Activated naive CD4-positive, alpha-beta T cell treated with Interleukin-2 at 50 U/mL for 16 hours (primary cell): ENCODE measurements at regions not wholly inside any gene's neighbourhood (a gene's known extent, or its start where the extent isn't known, plus 50 kb on each side); places are given as distances from the start of the nearest gene placed in this dataset.
"Not testable (repeated sequence)": the region's sequence is repeated elsewhere in the genome, so short reads cannot be mapped to it uniquely, and the experiment has no call there.

Source experiments
- DNase-seq: peaks from one replicate; pipeline ENCODE4 v3.0.0-alpha.2; 2020

DNA sequence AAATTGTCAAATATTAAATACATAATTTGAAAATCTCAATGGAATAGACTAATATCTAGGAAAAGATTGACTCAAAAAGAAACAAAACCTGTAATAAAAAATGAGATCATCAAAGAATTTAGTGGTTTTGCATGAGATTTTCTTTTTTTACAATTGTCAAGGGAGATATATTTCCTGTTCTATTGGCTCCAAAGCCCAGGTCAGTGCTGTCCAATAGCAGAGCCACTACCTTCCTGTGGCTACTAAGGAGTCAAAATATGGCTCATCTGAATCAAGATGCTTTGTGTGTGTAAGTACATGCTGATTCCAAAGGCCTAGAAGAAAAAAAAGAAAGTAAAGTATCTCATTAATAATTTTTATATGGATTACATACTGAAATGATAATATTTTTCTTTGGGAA lies 191.9 kb downstream of the C7orf25 start:
- no peak for DNase-seq

DNA sequence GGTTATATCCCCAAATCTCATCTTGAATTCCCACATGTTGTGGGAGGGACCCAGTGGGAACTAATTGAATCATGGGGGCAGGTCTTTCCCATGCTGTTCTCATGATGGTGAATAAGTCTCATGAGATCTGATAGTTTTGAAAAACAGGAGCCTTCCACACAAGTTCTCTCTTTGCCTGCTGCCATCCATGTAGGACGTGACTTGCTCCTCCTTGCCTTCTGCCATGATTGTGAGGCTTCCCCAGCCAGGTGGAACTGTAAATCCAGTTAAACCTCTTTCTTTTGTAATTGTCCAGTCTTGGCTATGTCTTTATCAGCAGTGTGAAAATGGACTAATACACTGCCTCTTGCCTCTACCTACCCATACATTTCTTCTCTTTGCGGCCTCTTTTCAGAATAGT lies 193.4 kb downstream of the C7orf25 start:
- not testable (repeated sequence) for DNase-seq

DNA sequence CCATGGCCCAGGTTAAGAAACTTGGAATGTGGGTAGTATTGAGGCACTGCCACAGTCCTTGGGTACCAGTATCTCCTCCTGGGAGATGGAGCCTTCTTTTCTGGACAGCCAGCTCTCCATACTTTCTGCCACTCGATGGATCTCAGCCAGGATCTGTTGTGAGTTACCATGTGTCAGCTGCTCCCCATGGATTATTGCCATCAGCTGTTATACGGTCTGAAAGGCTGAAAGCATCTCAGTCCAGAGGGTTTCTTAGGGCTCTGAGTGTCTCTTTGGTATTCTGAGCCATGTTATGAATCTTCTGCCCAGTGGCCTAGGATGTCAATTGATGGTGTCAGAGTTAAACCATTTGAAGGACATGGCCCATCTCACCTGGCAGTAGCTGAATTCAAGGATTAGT lies 197.5 kb downstream of the C7orf25 start:
- DNase-seq: no peak

DNA sequence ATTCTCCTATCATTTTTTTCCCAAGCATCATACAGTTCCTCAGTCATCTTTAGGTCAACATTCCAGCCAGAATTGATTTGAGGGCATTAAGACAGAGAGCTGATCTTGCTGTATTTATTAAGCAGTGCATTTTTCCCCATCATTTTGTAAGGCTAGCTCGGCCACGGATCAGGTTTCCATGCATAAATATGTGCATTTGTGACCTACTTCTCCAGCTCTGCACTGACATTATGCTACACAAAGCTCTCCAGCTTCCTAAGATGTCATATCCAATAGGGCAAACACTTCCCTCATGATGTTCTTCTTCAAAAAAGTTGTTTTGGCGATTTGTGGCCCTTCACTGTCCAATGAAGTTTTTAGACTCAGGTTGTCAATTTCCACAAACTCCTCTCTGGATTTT lies 202.6 kb downstream of the C7orf25 start:
- no peak for DNase-seq

DNA sequence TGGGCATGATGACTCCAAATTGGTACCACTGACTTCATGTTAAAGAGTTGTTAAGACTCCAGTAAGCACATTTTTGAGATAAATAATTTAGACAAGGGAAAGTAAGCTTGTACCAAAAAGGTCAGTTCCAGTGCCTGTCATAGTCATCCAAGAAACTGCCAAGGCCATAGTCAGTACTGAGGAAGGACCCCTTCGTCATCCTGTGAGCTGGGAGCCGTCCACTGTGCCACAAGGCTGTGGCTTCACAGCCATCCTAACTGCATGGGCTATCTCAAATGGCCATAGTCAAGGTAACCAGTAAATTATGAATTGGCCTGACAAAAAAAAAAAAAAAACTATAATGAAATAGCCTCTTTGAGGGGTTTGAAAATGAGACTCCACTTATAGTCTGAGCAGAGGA lies 207.2 kb downstream of the C7orf25 start:
- no peak for DNase-seq

DNA sequence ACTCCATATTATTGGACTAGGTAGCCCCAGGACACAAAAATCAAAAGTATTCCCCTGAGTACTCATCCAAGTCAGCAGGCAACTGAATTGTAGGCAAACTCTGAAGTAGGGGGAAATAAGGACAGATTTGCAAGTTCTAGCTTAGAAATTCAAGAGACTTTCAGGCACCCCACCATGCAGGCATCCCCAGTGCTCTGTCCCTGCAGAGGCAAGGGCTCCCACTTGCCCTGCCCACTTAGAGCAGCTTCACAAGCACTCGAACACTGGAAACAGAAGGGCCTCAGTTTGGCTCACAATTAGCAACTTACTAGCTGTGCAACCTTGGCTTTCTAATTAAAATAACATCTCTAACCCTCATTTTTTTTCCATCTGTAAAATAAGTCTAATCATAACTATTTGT lies 209.2 kb downstream of the C7orf25 start:
- DNase-seq: no peak

DNA sequence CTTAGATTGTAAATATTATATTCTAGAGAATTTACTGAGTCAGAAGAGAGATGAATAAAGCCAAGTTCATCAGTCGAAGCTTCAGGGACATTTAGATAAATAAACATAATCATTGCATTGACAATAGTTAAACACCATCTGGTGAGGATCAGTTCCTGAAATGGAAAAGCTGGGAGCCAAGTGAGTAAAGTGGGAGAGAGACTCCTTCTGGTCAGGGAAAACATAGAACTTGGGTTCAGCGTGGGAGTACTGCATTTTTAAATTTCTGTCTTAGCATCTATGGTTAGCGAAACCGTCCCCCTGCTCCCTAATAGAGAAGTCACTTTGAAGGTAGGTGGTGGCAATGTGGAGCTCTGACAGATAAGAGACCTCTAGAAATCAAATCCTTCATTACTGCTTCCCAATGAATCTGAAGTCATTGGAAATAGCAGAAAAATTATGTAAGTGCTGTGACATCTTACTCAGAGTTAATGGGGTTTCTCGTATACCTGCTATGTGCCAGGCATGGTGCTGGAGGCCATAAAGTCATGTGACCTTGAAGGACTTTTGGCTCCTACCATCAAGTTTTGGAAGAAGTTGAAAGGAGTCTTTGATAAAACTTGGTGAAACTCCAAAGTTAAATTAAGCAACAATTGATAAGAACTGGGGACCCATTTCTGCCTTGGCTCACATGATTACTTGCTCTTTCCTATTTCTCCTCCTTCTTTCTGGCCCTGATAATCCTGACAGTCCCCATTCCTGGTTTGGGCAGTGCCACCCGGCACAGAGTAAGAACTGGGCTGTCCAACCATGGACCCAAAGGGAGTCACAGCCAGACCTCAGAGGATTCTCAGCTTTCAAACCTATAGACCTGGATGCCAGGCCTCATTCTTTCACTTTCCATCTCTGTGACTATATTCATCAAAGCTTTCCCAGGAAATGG lies 211.2 kb downstream of the C7orf25 start:
- DNase-seq: no peak

DNA sequence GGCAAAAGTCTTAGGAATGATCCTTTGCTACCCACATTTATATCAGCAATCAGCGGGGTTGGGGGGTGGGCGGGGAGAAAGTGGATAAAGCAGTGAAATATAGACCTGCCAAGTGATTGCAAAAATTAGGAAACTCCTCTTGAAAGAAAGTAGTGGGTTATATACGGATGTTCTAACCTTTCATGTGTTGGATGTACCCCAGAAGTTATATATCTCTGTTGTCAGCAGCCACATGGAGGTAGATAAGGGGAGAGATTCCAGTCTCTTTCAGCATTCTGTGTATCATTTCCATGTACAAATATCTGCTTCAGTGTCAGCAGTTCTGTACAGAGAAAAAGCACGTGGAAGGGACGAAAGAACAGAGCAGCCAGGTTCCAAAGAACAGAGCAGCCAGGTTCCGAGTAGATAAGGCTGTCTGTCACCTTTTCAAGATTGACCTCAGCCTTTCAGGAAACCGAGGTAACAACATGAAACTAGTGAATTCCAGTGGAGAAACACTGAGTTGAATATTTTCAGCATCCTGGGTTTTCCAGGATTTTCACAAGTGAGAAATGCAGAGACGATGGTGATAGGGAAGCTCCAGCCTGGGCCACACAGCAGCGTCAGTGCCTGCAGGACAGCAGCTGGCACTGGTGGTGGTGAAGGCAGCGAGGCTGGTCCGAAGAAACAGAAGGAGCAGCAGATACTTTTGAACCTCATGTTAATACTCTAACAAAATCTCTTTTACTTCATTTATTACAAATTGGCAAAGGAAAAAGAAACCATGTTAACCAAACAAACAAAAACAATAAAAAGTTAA lies 212.3 kb downstream of the C7orf25 start:
- no peak for DNase-seq

DNA sequence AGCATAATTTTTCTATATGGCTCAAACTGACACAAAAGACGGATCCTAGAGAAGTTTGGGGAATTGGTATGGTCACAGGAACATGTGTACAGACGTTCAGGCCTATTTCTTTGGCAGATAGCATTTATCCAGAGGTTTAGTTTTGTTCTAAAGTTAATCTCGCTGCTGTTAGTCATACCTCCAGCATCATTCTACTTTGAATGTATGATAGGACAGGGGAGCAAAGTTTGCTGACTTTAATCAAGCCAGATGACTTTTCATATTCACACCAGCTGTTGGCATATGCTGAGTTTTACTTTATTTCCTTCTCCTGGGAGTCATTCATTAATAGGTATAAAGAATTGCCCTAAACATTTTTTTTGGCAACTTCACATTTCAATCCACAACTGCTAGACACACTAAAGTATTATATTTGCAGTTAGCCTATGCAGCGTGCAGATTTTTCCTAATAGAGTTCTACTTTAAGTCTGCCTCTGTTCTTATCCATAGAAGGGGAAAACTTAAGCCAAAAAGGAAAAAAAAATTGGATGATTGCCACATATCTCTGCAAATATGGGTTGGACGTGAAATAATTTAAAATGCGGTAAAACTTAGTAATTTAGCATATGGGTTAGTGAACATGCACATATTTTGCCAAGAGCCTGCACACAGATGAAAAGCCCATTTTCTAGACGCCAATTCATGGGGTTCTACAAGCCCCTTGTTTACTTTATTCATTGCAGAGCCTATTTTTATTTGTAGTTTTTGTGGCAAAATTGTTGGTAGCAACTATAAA lies 213.1 kb downstream of the C7orf25 start:
- DNase-seq: no peak

DNA sequence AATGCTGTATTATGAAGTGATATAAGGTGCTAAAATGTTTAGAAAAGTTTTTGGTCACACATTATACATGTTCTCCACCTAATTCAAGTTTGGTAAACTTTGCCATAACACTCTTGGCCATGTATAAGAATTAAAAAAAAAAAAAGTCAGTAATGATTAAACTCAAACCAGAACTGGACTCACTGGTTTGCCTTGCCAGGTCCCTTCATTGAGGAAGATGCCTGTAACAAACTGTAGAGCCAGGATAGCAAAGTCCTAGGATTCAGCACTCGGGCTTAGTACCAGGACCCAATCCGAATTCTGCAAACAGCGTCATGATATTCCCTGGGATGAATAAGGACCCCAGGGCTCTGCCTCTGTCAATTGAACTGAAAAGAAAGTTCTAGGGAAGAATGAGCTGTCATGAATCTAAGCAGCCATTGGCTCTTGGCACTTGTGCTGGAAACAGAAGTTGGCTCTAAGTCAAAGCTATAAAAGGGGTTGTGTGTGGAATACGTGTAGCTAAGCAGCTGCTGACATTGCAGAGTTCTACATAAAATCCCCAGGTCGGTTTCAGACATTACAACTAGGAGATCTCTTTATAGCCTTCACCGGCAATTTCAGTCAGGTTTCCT lies 216.9 kb downstream of the C7orf25 start:
- DNase-seq: no peak

DNA sequence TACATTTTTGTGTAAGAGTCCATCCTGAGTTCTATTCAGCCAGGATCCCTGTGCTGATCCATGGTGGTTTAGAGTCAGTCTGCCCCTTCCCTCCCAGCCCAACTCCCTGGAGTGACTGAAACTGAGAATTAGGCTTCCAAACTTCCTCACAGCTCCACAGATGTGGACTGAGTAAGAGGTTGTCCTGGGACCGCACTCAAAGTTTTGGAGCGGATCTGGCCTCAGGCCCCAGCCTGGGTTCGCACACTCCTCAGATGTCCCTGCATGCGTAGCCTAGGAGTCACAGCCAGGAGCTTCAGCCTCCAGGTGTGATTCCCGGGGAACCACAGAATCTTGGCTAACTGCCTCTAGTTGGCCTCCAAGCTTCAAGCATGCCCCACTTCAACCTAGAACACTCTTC lies 218.1 kb downstream of the C7orf25 start:
- DNase-seq: no peak

DNA sequence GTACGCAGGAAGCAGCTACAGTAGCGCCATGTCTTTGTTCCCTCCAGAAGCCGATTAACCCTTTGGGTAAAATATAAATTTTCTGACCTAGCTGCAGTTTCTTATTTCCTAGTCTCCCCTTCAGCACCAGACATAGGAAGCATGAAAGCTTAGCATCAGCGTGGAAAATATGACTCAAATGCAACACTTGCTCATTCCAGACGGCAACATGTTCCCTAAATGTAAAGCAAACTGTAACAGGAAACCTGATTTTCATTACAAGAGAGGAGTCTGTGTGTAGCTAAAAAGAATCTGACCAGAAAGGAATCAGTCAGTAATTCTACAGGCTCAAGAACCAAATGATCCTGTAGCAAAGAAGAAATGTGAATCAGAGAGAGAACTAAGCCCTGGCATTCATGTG lies 219.2 kb downstream of the C7orf25 start:
- DNase-seq: no peak

DNA sequence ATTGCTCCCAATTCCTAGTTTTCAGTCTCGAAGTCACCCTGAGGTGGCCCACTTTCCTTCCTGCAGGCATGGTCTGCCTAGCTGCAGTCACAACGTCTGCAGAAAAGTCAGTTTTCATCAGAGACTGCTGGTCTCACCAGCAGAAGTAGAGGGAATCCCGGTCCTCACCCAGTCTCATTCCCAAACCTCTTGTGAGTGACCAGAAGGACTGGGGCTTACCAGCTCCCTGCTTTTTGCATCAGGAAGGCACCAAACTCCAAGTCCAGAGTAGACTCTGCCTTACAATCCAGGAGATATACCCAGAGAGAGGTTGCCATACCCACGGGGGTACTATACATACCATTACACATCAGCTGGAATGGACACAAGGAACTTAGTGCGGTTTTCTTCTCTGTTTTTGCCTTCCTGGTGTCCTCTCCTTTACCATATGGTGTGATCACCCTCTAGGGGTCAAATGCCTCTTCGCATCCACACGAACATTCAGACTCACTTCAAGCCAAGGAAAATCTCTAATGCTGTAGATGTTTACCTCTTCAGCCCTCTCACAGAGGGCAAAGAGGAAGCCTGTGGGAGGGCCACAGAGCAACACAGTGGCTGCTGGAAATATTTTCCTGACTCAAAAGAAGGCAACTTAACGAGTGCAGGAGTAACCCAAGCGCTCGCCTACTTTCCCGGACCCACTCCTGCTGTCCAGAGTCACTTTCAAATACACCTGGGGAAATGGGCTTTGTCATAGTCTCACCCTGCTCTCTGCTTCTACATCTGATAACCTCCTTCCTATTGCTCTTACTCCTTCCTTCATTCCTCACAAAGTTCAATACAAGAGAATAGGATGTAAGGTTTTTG lies 220.9 kb downstream of the C7orf25 start:
- DNase-seq: no peak

DNA sequence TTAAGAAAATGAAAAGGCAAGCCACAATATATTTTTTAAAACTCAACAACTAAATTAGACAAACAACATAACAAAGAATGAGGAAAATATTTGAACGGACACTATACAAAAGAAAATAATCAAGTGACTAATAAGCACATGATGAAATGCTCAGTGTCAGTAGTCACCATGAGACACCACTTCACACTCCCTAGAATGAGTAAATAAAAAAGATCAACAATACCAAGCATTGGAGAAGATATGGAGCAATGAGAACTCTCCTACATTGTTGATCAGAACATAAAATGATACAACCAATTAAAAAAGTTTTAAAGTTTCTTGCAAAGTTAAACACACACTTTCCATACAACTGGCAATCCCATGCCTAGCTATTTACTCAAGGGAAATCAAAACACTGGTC lies 222.2 kb downstream of the C7orf25 start:
- no peak for DNase-seq

DNA sequence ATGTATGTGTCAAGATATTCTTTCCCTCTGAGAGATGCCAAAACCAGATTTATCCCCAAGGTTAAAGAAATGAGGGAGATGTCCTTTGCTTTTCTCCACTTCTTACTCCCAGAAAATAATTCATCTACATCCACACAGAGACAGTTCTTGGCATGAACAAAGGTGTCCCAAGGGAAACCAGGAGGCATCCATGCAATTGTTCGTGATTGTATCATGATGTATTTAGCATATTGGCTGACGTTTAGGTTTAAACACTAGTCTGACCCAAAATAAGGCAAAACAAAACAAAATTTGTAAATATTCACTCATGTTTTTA lies 223.9 kb downstream of the C7orf25 start:
- no peak for DNase-seq

DNA sequence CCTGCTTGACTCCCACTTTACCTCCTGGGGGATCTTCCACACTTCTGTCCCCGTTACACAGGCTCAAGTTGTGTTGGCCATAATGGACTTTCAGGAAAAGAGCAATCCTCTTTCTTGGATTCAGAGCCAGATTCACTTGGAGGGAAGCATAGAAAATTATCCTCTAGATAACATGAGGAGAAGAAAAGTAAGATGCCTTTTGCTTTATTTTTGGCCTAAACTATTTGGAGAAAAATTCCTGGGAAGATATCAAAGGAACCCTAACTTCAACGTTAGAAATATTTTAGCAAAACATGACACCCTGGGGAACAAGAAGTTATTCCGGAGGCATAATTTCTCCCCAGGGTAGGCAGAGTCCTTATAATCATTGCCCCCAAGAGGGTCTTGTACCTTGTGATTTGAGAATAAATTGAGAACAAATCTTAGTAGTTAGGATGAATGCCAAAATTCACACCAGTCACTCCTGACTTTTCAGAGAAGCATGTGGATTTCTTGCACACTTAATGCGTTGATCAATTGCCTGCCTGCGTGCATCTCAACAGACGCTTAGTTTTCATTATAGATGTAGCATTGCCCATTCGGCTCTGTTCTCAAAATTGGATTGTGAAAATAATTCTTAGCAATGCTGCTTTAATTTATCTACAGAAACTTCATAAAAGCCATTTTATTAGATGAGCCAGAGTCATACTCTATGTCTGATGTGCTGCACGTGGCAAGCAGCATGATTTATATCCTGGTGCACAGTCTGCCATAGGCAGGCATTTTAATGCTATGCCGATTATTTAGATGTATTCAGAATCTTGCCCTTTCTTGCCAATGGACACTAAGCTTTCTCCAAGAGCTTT lies 224.4 kb downstream of the C7orf25 start:
- no peak for DNase-seq

DNA sequence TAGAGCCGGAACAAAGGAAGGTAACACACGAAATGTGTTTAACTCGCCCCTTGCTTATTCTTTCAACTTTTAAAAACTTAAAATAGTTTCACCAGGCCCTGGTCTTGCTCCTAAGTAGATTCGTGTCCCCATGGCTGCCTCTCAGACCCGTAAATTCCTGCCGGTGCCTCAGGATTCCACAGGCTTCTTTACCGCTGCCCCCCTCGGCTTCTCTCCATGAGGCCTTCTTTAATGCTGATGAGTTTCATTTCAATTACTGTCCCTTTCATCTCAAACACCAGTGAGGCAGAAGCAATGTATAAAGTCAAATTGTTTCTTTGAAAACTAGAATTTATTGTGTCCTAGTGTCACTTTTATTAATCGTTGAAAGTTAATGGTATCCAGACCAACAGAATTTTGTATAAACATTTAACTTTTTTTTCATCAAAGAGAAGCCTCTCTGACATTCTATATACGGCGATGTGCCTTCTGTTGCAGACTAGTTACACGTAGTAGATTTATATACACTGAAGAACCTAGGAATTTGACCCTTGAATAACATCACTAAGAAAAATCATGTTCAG lies 225.2 kb downstream of the C7orf25 start:
- no peak for DNase-seq

DNA sequence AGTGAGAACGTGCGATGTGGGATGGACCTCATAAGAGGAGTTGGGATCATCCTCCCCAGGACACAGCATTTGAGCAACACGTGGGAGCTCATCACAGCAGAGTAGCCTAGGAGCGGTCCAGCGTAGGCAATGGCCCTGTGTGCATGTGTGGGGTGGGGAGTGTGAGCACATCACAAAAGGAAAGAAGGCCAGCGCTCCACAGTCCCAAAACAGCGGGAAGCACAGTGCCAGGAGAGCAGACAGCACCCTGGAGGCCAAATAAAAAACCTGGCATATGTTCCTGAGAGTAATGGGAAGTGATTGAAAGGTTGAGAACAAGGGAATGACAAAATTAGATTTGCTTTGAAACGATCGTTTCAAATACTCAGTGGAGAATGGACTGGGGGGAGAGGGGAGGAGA lies 226.0 kb downstream of the C7orf25 start:
- no peak for DNase-seq

DNA sequence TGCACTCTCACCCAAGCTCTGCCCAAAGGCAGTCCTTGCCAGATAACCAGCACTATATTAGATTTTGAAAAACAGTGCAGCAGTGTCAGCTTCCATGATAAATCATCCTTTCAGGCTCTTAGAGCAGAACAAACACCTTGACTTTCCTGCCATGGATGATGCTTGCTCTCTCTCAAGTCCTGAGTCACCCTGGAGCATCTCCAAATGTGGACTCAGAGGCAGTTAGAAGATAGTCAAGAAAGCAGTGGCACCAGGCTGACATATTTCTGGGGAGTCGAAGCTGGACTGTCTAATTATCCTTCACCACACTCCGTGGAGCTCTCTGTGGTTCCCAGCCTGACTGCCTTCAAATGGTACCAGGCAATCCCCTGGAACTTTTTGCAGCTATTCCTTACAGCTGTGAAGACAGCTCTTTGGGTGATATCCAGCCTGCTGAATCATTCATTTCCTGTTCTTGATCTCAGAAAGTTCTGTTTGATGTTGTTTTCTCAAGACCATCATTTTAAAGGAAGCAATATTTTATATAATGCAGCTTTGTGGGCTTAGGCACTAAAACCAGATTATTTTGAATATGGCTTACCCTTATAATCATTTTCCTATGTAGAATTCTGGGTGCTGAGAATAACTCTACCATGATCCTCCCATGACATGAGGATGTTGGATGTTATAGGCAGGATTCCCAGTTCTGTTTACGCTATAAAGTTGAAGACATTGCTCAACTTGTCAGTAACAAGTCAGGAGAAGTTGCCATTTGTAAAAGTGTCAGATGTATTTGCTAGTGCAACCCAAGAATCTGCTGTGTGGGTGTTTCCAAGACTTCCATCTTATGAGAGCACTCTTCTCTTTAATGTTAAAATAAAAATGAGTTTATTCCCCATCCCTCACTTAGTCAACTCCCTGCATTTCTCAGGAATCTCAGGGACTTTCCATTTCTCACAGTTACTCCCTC lies 233.8 kb downstream of the C7orf25 start:
- no peak for DNase-seq

DNA sequence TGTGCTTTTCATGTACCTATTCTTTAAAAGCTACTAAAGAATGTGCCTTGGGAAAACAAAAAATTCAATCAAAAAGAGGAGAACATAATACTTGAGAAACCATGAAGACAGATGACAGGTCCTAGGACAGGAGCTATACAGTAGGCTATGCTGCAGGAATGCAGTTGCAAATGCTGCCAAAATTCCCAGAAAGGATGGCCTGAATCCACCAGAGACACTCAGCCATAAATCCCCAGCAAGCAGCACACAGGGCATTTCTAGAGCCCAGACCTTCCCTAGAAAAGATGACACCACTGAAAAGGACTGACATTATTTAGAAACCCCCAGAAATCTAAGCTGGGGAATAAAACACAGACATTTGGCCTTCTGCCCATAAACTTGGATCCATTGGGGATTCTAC lies 237.3 kb downstream of the C7orf25 start:
- no peak for DNase-seq
